GM23338 (cell line): ENCODE measurements at regions not wholly inside any gene's neighbourhood (a gene's known extent, or its start where the extent isn't known, plus 50 kb on each side); places are given as distances from the start of the nearest gene placed in this dataset.

ENCODE experiments used
- ATAC-seq: fragments of 200-7000 bp; cut with Tn5 transposase; 3 replicates; pipeline ENCODE4 v1.9.1; 2020
- DNase-seq: peaks from one replicate; pipeline ENCODE4 v3.0.0-alpha.2; 2015; ENCODE audit warnings: low spot score
- H2AFZ ChIP-seq: fragments of 200-600 bp; sonication (generic); 2 replicates; pipeline ENCODE4 v1.8.0; 2016; ENCODE audit warnings: antibody characterized with exemption, mild to moderate bottlenecking, moderate library complexity
- H3F3A ChIP-seq: fragments of 200-600 bp; sonication (generic); replicated peaks from 2 replicates; pipeline ENCODE4 v1.8.0; 2017; ENCODE audit warnings: antibody characterized with exemption, mixed run types, low read depth
- H3K27ac ChIP-seq: fragments of 200-600 bp; sonication (generic); 2 replicates; pipeline ENCODE4 v1.6.1; 2016; ENCODE audit warnings: low read depth
- H3K27me3 ChIP-seq: fragments of 200-600 bp; sonication (generic); 2 replicates; pipeline ENCODE4 v1.8.0; 2016; ENCODE audit warnings: mild to moderate bottlenecking, mixed run types, moderate library complexity; ENCODE audit not compliant: insufficient read depth
- H3K36me3 ChIP-seq: fragments of 200-600 bp; sonication (generic); 2 replicates; pipeline ENCODE4 v1.8.0; 2016; ENCODE audit warnings: mild to moderate bottlenecking; ENCODE audit not compliant: insufficient read depth
- H3K4me1 ChIP-seq: fragments of 200-600 bp; sonication (generic); 2 replicates; pipeline ENCODE4 v1.8.0; 2016; ENCODE audit warnings: mild to moderate bottlenecking, moderate library complexity; ENCODE audit not compliant: insufficient read depth
- H3K4me2 ChIP-seq: fragments of 200-600 bp; sonication (generic); 2 replicates; pipeline ENCODE4 v1.7.1; 2017; ENCODE audit warnings: mixed run types
- H3K4me3 ChIP-seq: fragments of 200-600 bp; sonication (generic); 2 replicates; pipeline ENCODE4 v1.6.1; 2016; ENCODE audit warnings: mixed run types
- H3K79me2 ChIP-seq: fragments of 200-600 bp; sonication (generic); replicated peaks from 2 replicates; pipeline ENCODE4 v1.8.0; 2017; ENCODE audit warnings: mild to moderate bottlenecking; ENCODE audit not compliant: insufficient read depth
- H3K9me2 ChIP-seq: fragments of 200-600 bp; sonication (generic); 2 replicates; pipeline ENCODE4 v1.8.0; 2017; ENCODE audit not compliant: insufficient read depth
- H4K20me1 ChIP-seq: fragments of 200-600 bp; sonication (generic); replicated peaks from 2 replicates; pipeline ENCODE4 v1.8.0; 2017; ENCODE audit warnings: mild to moderate bottlenecking; ENCODE audit not compliant: insufficient read depth
- H3K27ac Mint-ChIP-seq: 2 replicates; pipeline ENCODE4 v1.8.0; 2020; ENCODE audit warnings: inconsistent platforms, mild to moderate bottlenecking, moderate library complexity, mixed read lengths
- H3K27me3 Mint-ChIP-seq: 3 replicates; pipeline ENCODE4 v1.8.0; 2022; ENCODE audit warnings: low read depth, mild to moderate bottlenecking, moderate library complexity, mixed read lengths, inconsistent platforms; ENCODE audit not compliant: insufficient read depth, poor library complexity
- H3K36me3 Mint-ChIP-seq: 3 replicates; pipeline ENCODE4 v1.8.0; 2021; ENCODE audit warnings: low read depth, mild to moderate bottlenecking, inconsistent platforms, moderate library complexity, mixed read lengths
- H3K4me1 Mint-ChIP-seq: 3 replicates; pipeline ENCODE4 v1.8.0; 2020; ENCODE audit warnings: mild to moderate bottlenecking, inconsistent platforms, mixed read lengths
- H3K4me3 Mint-ChIP-seq: 3 replicates; pipeline ENCODE4 v1.8.0; 2021; ENCODE audit warnings: moderate library complexity, mild to moderate bottlenecking, inconsistent platforms, mixed read lengths
- H3K9me3 Mint-ChIP-seq: 3 replicates; pipeline ENCODE4 v1.8.0; 2020; ENCODE audit warnings: moderate library complexity, mild to moderate bottlenecking, inconsistent platforms, mixed read lengths
- CREB1 ChIP-seq: fragments of 250-450 bp; sonication (Bioruptor Pico); IDR thresholded peaks from 2 replicates; pipeline ENCODE4 v1.5.0; 2020; ENCODE audit warnings: low read depth, mild to moderate bottlenecking, moderate library complexity
- CTCF ChIP-seq, 2 experiments: fragments of 200-600 bp in 1 of 2; sonication (generic) in 1 of 2; conservative IDR thresholded peaks; 2 replicates each; pipeline versions ENCODE4 v1.5.1 to v1.6.1; 2016 to 2017; ENCODE audit warnings: antibody characterized with exemption in 2 of 2, low read depth in 2 of 2, mild to moderate bottlenecking in 2 of 2, moderate library complexity in 1 of 2
- ETS1 ChIP-seq: IDR thresholded peaks from 2 replicates; pipeline ENCODE4 v1.6.1; 2016; ENCODE audit warnings: antibody characterized with exemption
- EZH2 ChIP-seq: fragments of 200-600 bp; sonication (generic); IDR thresholded peaks from one replicate; pipeline ENCODE4 v1.8.0; 2017; ENCODE audit warnings: antibody characterized with exemption, mild to moderate bottlenecking, low read depth; ENCODE audit not compliant: unreplicated experiment
- EZH2phosphoT487 ChIP-seq: fragments of 200-600 bp; sonication (generic); IDR thresholded peaks from one replicate; pipeline ENCODE4 v1.8.1; 2018; ENCODE audit warnings: antibody characterized with exemption; ENCODE audit not compliant: unreplicated experiment
- JUNB ChIP-seq: IDR thresholded peaks from one replicate; pipeline ENCODE4 v1.6.1; 2016; ENCODE audit warnings: antibody characterized with exemption; ENCODE audit not compliant: unreplicated experiment
- NANOG ChIP-seq: IDR thresholded peaks from 2 replicates; pipeline ENCODE4 v1.6.1; 2016; ENCODE audit warnings: antibody characterized with exemption, borderline replicate concordance
- POLR2AphosphoS5 ChIP-seq: IDR thresholded peaks from 2 replicates; pipeline ENCODE4 v1.6.1; 2016; ENCODE audit warnings: antibody characterized with exemption, low read depth
- REST ChIP-seq: IDR thresholded peaks from one replicate; pipeline ENCODE4 v1.6.1; 2018; ENCODE audit warnings: antibody characterized with exemption; ENCODE audit not compliant: unreplicated experiment
- STAT1 ChIP-seq: IDR thresholded peaks from one replicate; pipeline ENCODE4 v1.6.1; 2016; ENCODE audit warnings: antibody characterized with exemption; ENCODE audit not compliant: unreplicated experiment
- ZNF114 ChIP-seq: fragments of 250-450 bp; sonication (Bioruptor Pico); IDR thresholded peaks from 2 replicates; pipeline ENCODE4 v1.5.0; 2020; ENCODE audit warnings: mild to moderate bottlenecking, moderate library complexity
- ZNF331 ChIP-seq: fragments of 250-450 bp; sonication (Bioruptor Pico); IDR thresholded peaks from 2 replicates; pipeline ENCODE4 v1.5.0; 2020; ENCODE audit warnings: low read depth, mild to moderate bottlenecking, moderate library complexity
- ZNF462 ChIP-seq: fragments of 250-450 bp; sonication (Bioruptor Pico); IDR thresholded peaks from 2 replicates; pipeline ENCODE4 v1.5.0; 2020; ENCODE audit warnings: mild to moderate bottlenecking, moderate library complexity

- Histone ChIP-seq H3K9me2 (no peaks in the 10 kb centered on the region), H3K4me1 (no peaks in the 10 kb centered on the region), H3K4me3 (no peak overlapping the region), H3F3A (no peaks in the 10 kb centered on the region), H3K27ac (no peak overlapping the region), H3K4me2 (no peak overlapping the region), H3K27me3 (no peaks in the 10 kb centered on the region), H3K36me3 (no peaks in the 10 kb centered on the region), H2AFZ (no peak overlapping the region), H3K79me2 (no peaks in the 10 kb centered on the region), H4K20me1 (no peaks in the 10 kb centered on the region)
- peaks cover 42% of the 10 kb centered on the region for H3K9me3 Mint-ChIP-seq
- ATAC-seq: no peak
- no peaks in the 10 kb centered on the region for H3K27me3 Mint-ChIP-seq
- DNase-seq: no peak
- no peak for TF ChIP-seq EZH2phosphoT487
- no peak for TF ChIP-seq POLR2AphosphoS5
- no peak for TF ChIP-seq JUNB
- TF ChIP-seq ZNF462: no peak
- TF ChIP-seq EZH2: no peak
- TF ChIP-seq ZNF114 (CRISPR knock-in tag): no peak
- TF ChIP-seq REST: no peak
- TF ChIP-seq CREB1 (CRISPR knock-in tag): no peak
- no peak for TF ChIP-seq STAT1
- no peak for TF ChIP-seq ZNF331 (CRISPR knock-in tag)
- no peak for TF ChIP-seq CTCF (conservative IDR thresholded peaks at IDR 0.05; ENCODE audit: low read depth in 2 of 2)
- no peak for TF ChIP-seq NANOG
- TF ChIP-seq ETS1: no peak
- no peak overlapping the region for H3K4me3 Mint-ChIP-seq
- no peak overlapping the region for H3K27ac Mint-ChIP-seq
- H3K36me3 Mint-ChIP-seq: no peaks in the 10 kb centered on the region
- H3K4me1 Mint-ChIP-seq: no peaks in the 10 kb centered on the region
Observed at GRCh38 chr22:34579519-34579918, 486.4 kb upstream of the ISX start.
